SK-N-SH (cell line): ENCODE measurements at regions not wholly inside any gene's neighbourhood (a gene's known extent, or its start where the extent isn't known, plus 50 kb on each side); places are given as distances from the start of the nearest gene placed in this dataset.

Source experiments
- CTCF ChIA-PET: fragments of 300-600, 350-600 bp; formaldehyde crosslinking; extraction: SDS; loops from one replicate; lab custom pipeline; 2021; lab: Yijun Ruan, JAX
- POLR2A ChIA-PET: fragments of 350-600 bp; sonication (Branson Sonifier 250); formaldehyde crosslinking; extraction: SDS; loops from one replicate; lab custom pipeline; 2020; ENCODE audit warnings: antibody characterized with exemption, inconsistent platforms; lab: Yijun Ruan, JAX
- DNase-seq: peaks from one replicate; pipeline ENCODE4 v3.0.0; 2012
- H2AFZ ChIP-seq: fragments of 200-600 bp; sonication (generic); 2 replicates; pipeline ENCODE4 v1.8.1; 2016; ENCODE audit warnings: antibody characterized with exemption, mild to moderate bottlenecking, low read depth
- H3F3A ChIP-seq: fragments of 200-600 bp; sonication (generic); replicated peaks from 2 replicates; pipeline ENCODE3; 2016; ENCODE audit warnings: antibody characterized with exemption, mild to moderate bottlenecking; ENCODE audit not compliant: insufficient read depth
- H3K27ac ChIP-seq, 2 experiments: fragments of 200-500 bp in 1 of 2; fragments of 200-600 bp in 1 of 2; sonication (Bioruptor generic) in 1 of 2; sonication (generic), shearing (Covaris generic) in 1 of 2; 2 replicates each; pipeline versions ENCODE4 v1.5.1 to v1.6.1; 2014 to 2016; ENCODE audit warnings: low read depth in 2 of 2, inconsistent platforms in 1 of 2, low read length in 1 of 2, mild to moderate bottlenecking in 1 of 2, mixed read lengths in 1 of 2
- H3K27me3 ChIP-seq: fragments of 200-600 bp; sonication (generic), shearing (Covaris generic); 2 replicates; pipeline ENCODE4 v1.6.1; 2016; ENCODE audit warnings: mixed run types; ENCODE audit not compliant: insufficient read depth
- H3K36me3 ChIP-seq, 2 experiments: fragments of 200-500 bp in 1 of 2; fragments of 200-600 bp in 1 of 2; sonication (Bioruptor generic) in 1 of 2; sonication (generic) in 1 of 2; replicated peaks in 1 of 2; 2 replicates each; pipeline versions ENCODE3 to v1.5.1; 2014 to 2016; ENCODE audit warnings: low read length in 1 of 2, mild to moderate bottlenecking in 1 of 2; ENCODE audit not compliant: insufficient read depth in 2 of 2, control insufficient read depth in 1 of 2
- H3K4me1 ChIP-seq, 2 experiments: fragments of 200-500 bp in 1 of 2; fragments of 200-600 bp in 1 of 2; sonication (Bioruptor generic) in 1 of 2; sonication (generic), shearing (Covaris generic) in 1 of 2; 2 replicates each; pipeline versions ENCODE4 v1.5.1 to v1.6.1; 2014 to 2016; ENCODE audit warnings: low read depth in 1 of 2, low read length in 1 of 2, mixed run types in 1 of 2; ENCODE audit not compliant: insufficient read depth in 2 of 2, control insufficient read depth in 1 of 2
- H3K4me2 ChIP-seq: fragments of 200-600 bp; sonication (generic), shearing (Covaris generic); 2 replicates; pipeline ENCODE4 v1.6.1; 2017; ENCODE audit warnings: mixed run types
- H3K4me3 ChIP-seq, 2 experiments: fragments of 200-500 bp in 1 of 2; fragments of 200-600 bp in 1 of 2; sonication (Bioruptor generic) in 1 of 2; sonication (generic), shearing (Covaris generic) in 1 of 2; 2 replicates each; pipeline versions ENCODE4 v1.5.1 to v1.8.1; 2014 to 2016; ENCODE audit warnings: low read depth in 2 of 2, inconsistent platforms in 1 of 2, low read length in 1 of 2, mild to moderate bottlenecking in 1 of 2, mixed read lengths in 1 of 2, moderate library complexity in 1 of 2
- H3K79me2 ChIP-seq: fragments of 200-600 bp; sonication (generic); 2 replicates; pipeline ENCODE4 v1.8.1; 2017; ENCODE audit warnings: mild to moderate bottlenecking; ENCODE audit not compliant: insufficient read depth
- H3K9ac ChIP-seq: fragments of 200-600 bp; sonication (generic); 2 replicates; pipeline ENCODE4 v1.6.1; 2017; ENCODE audit warnings: mixed run types
- H3K9me2 ChIP-seq: fragments of 200-600 bp; sonication (generic); 2 replicates; pipeline ENCODE4 v1.6.1; 2017; ENCODE audit warnings: mixed run types
- H3K9me3 ChIP-seq: fragments of 200-600 bp; sonication (generic); 2 replicates; pipeline ENCODE4 v1.6.1; 2017; ENCODE audit warnings: mixed run types, mild to moderate bottlenecking, moderate library complexity
- H4K20me1 ChIP-seq: fragments of 200-600 bp; sonication (generic); 2 replicates; pipeline ENCODE4 v1.6.1; 2017; ENCODE audit warnings: mild to moderate bottlenecking, mixed run types; ENCODE audit not compliant: insufficient read depth
- CTCF ChIP-seq: fragments of 200-600 bp; sonication (generic); IDR thresholded peaks from 2 replicates; pipeline ENCODE4 v1.6.1; 2017; ENCODE audit warnings: antibody characterized with exemption, mild to moderate bottlenecking, moderate library complexity
- EP300 ChIP-seq, 2 experiments: IDR thresholded peaks; 2 replicates each; pipeline versions ENCODE4 v1.4.0 to v1.6.1; 2012; ENCODE audit warnings: borderline replicate concordance in 1 of 2, low read depth in 1 of 2, low read length in 1 of 2
- EZH2phosphoT487 ChIP-seq: fragments of 200-600 bp; sonication (generic); IDR thresholded peaks from 2 replicates; pipeline ENCODE4 v1.6.1; 2017; ENCODE audit warnings: low read depth, mixed run types, mild to moderate bottlenecking, antibody characterized with exemption, moderate library complexity, borderline replicate concordance
- FOXJ3 ChIP-seq: sonication (generic); formaldehyde crosslinking; IDR thresholded peaks from 2 replicates; pipeline ENCODE4 v1.5.1; 2020; ENCODE audit warnings: mild to moderate bottlenecking, missing genetic modification reagents
- GATA2 ChIP-seq: sonication (generic); formaldehyde crosslinking; IDR thresholded peaks from 2 replicates; pipeline ENCODE4 v1.5.0; 2020; ENCODE audit warnings: mild to moderate bottlenecking, missing genetic modification reagents
- IRF3 ChIP-seq: fragments of 150-350 bp; IDR thresholded peaks from 2 replicates; pipeline ENCODE4 v1.6.1; 2016; ENCODE audit warnings: mild to moderate bottlenecking, low read depth, low read length
- MXI1 ChIP-seq: IDR thresholded peaks from 2 replicates; pipeline ENCODE4 v1.6.1; 2012; ENCODE audit warnings: mild to moderate bottlenecking, low read depth, low read length, improper control_type of control experiment
- NFIC ChIP-seq: IDR thresholded peaks from 2 replicates; pipeline ENCODE4 v1.4.0; 2012; ENCODE audit warnings: borderline replicate concordance
- PBX3 ChIP-seq: IDR thresholded peaks from 2 replicates; pipeline ENCODE4; 2012
- POLR2AphosphoS5 ChIP-seq: IDR thresholded peaks from 2 replicates; pipeline ENCODE4 v1.6.1; 2012; ENCODE audit warnings: low read depth, low read length
- REST ChIP-seq: IDR thresholded peaks from 2 replicates; pipeline ENCODE4 v1.6.1; 2012; ENCODE audit warnings: mild to moderate bottlenecking, low read depth, low read length, moderate library complexity
- RFX5 ChIP-seq: IDR thresholded peaks from 2 replicates; pipeline ENCODE4 v1.6.1; 2012; ENCODE audit warnings: mild to moderate bottlenecking, improper control_type of control experiment, low read length
- RXRA ChIP-seq: IDR thresholded peaks from 2 replicates; pipeline ENCODE4 v1.4.0; 2012; ENCODE audit warnings: low read depth, mild to moderate bottlenecking, borderline replicate concordance
- SIN3A ChIP-seq: IDR thresholded peaks from 2 replicates; pipeline ENCODE4 v1.6.1; 2012; ENCODE audit warnings: low read depth, mild to moderate bottlenecking, low read length, moderate library complexity, borderline replicate concordance
- SMC3 ChIP-seq: IDR thresholded peaks from 2 replicates; pipeline ENCODE4 v1.6.1; 2012; ENCODE audit warnings: low read depth, low read length, improper control_type of control experiment
- USF1 ChIP-seq: IDR thresholded peaks from 2 replicates; pipeline ENCODE4 v1.4.0; 2012; ENCODE audit warnings: low read depth, borderline replicate concordance
- WGBS: methylation state at CpG from one replicate; pipeline ENCODE4 v1.1.6; 2017; ENCODE audit warnings: low lambda C conversion rate; 5-methylcytosine and 5-hydroxymethylcytosine counted together
- TF ChIP-seq, protein P1 (sequence below): IDR thresholded peaks from 2 replicates; pipeline ENCODE4 v1.4.0; 2012; ENCODE audit warnings: low read depth
- TF ChIP-seq, protein P2 (sequence below): fragments of 150-350 bp; IDR thresholded peaks from 2 replicates; pipeline ENCODE4 v1.6.1; 2017; ENCODE audit warnings: antibody characterized with exemption, low read length, low read depth, borderline replicate concordance

GRCh38 chr3:20645340-20645739, 459.3 kb upstream of the SGO1 start:
- no peaks in the 10 kb centered on the region for H3K9me2 ChIP-seq
- ChIA-PET POLR2A (no interaction called here), CTCF (no interaction called here)
- TF ChIP-seq SMC3, result no peak
- TF ChIP-seq POLR2AphosphoS5, result no peak
- no peak for TF ChIP-seq RFX5
- TF ChIP-seq, protein P1, sequence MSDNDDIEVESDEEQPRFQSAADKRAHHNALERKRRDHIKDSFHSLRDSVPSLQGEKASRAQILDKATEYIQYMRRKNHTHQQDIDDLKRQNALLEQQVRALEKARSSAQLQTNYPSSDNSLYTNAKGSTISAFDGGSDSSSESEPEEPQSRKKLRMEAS, result no peak
- TF ChIP-seq PBX3, result no peak
- TF ChIP-seq SIN3A, result no peak
- no peak for TF ChIP-seq GATA2 (CRISPR knock-in tag)
- no peak for TF ChIP-seq EZH2phosphoT487
- no peak for TF ChIP-seq FOXJ3 (CRISPR knock-in tag)
- no peak for TF ChIP-seq USF1
- TF ChIP-seq REST, result no peak
- TF ChIP-seq, protein P2, sequence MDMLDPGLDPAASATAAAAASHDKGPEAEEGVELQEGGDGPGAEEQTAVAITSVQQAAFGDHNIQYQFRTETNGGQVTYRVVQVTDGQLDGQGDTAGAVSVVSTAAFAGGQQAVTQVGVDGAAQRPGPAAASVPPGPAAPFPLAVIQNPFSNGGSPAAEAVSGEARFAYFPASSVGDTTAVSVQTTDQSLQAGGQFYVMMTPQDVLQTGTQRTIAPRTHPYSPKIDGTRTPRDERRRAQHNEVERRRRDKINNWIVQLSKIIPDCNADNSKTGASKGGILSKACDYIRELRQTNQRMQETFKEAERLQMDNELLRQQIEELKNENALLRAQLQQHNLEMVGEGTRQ, result no peak
- no peak for TF ChIP-seq CTCF
- no peak for TF ChIP-seq EP300 (IDR thresholded peaks at IDR 0.05; ENCODE audit: borderline replicate concordance in 1 of 2, low read depth in 1 of 2, low read length in 1 of 2)
- no peak for TF ChIP-seq IRF3
- TF ChIP-seq NFIC, result no peak
- TF ChIP-seq RXRA, result no peak
- TF ChIP-seq MXI1, result no peak
- no peak for DNase-seq
- peaks cover 18% of the 10 kb centered on the region for H3F3A ChIP-seq
- no peak overlapping the region for H3K9ac ChIP-seq
- no peak overlapping the region; a peak in 1 of 4 replicates for H3K27ac ChIP-seq
- H3K79me2 ChIP-seq, result no peaks in the 10 kb centered on the region
- H3K4me1 ChIP-seq, result peaks cover 3 to 7% of the 10 kb centered on the region in 2 experiments; a peak in 3 of 4 replicates
- H3K9me3 ChIP-seq, result no peaks in the 10 kb centered on the region
- no peaks in the 10 kb centered on the region for H3K36me3 ChIP-seq
- 42% methylated on average over 3 of the region's 3 CpGs for WGBS
- no peaks in the 10 kb centered on the region for H4K20me1 ChIP-seq
- H3K27me3 ChIP-seq, result no peaks in the 10 kb centered on the region
- peak overlapping the region; percentile 54; the same call in 1 of the 2 replicates for H2AFZ ChIP-seq
- H3K4me2 ChIP-seq, result no peak overlapping the region
- H3K4me3 ChIP-seq, result no peak overlapping the region
